Mucosa of stomach (tissue), 1 donor: ENCODE measurements at regions not wholly inside any gene's neighbourhood (a gene's known extent, or its start where the extent isn't known, plus 50 kb on each side); places are given as distances from the start of the nearest gene placed in this dataset.

ENCODE experiments used
- H3K27me3 ChIP-seq: one replicate; pipeline ENCODE4 v1.7.0; 2013; ENCODE audit warnings: mild to moderate bottlenecking, low read length; ENCODE audit not compliant: control insufficient read depth, insufficient read depth
- H3K36me3 ChIP-seq: one replicate; pipeline ENCODE4 v1.7.0; 2013; ENCODE audit warnings: low read length; ENCODE audit not compliant: control insufficient read depth, insufficient read depth
- H3K4me1 ChIP-seq: one replicate; pipeline ENCODE4 v1.7.0; 2013; ENCODE audit warnings: mild to moderate bottlenecking, low read length; ENCODE audit not compliant: control insufficient read depth, insufficient read depth
- H3K4me3 ChIP-seq: one replicate; pipeline ENCODE4 v1.7.0; 2013; ENCODE audit warnings: low read length
- H3K9ac ChIP-seq: one replicate; pipeline ENCODE4 v1.7.0; 2013; ENCODE audit warnings: mild to moderate bottlenecking, low read length, moderate library complexity
- H3K9me3 ChIP-seq: one replicate; pipeline ENCODE4 v1.7.0; 2013; ENCODE audit warnings: mild to moderate bottlenecking, low read length, moderate library complexity; ENCODE audit not compliant: control insufficient read depth
- donor health status: Pancreatic carcinoma.

- no peaks in the 10 kb centered on the region for H3K4me1 ChIP-seq
- no peak overlapping the region for H3K4me3 ChIP-seq
- H3K9me3 ChIP-seq, result no peaks in the 10 kb centered on the region
- no peak overlapping the region for H3K9ac ChIP-seq
- H3K36me3 ChIP-seq, result no peaks in the 10 kb centered on the region
- no peaks in the 10 kb centered on the region for H3K27me3 ChIP-seq
Observed at GRCh38 chr6:147808640-147809039, 300.1 kb downstream of the SAMD5 start.

- no peaks in the 10 kb centered on the region for H3K36me3 ChIP-seq
- no peak overlapping the region for H3K9ac ChIP-seq
Observed at GRCh38 chr6:147811913-147812629, 303.6 kb downstream of the SAMD5 start.

GRCh38 chr6:147817042-147817689 lies 308.7 kb downstream of the SAMD5 start:
- Histone ChIP-seq H3K27me3 (no peaks in the 10 kb centered on the region), H3K9ac (no peak overlapping the region), H3K4me1 (no peaks in the 10 kb centered on the region), H3K9me3 (no peaks in the 10 kb centered on the region), H3K36me3 (no peaks in the 10 kb centered on the region), H3K4me3 (no peak overlapping the region)

More at GRCh38 chr6:147811913-147812629, 303.6 kb downstream of the SAMD5 start:
- no peak overlapping the region for H3K4me3 ChIP-seq
- H3K4me1 ChIP-seq, result no peaks in the 10 kb centered on the region
- no peaks in the 10 kb centered on the region for H3K9me3 ChIP-seq
- no peaks in the 10 kb centered on the region for H3K27me3 ChIP-seq

- no peak overlapping the region for H3K9ac ChIP-seq
- no peaks in the 10 kb centered on the region for H3K27me3 ChIP-seq
- H3K9me3 ChIP-seq, result no peaks in the 10 kb centered on the region
- H3K36me3 ChIP-seq, result no peaks in the 10 kb centered on the region
- no peak overlapping the region for H3K4me3 ChIP-seq
- H3K4me1 ChIP-seq, result no peaks in the 10 kb centered on the region
Observed at GRCh38 chr6:147820520-147820919, 312.0 kb downstream of the SAMD5 start.

GRCh38 chr6:147821295-147821897 lies 312.9 kb downstream of the SAMD5 start:
- Histone ChIP-seq H3K4me3 (no peak overlapping the region), H3K9me3 (no peaks in the 10 kb centered on the region), H3K36me3 (no peaks in the 10 kb centered on the region), H3K9ac (no peak overlapping the region), H3K27me3 (no peaks in the 10 kb centered on the region), H3K4me1 (no peaks in the 10 kb centered on the region)

GRCh38 chr6:147823936-147824335 lies 315.4 kb downstream of the SAMD5 start:
- Histone ChIP-seq H3K4me3 (no peak overlapping the region), H3K4me1 (no peaks in the 10 kb centered on the region), H3K9ac (no peak overlapping the region), H3K9me3 (no peaks in the 10 kb centered on the region), H3K36me3 (no peaks in the 10 kb centered on the region), H3K27me3 (no peaks in the 10 kb centered on the region)

GRCh38 chr6:147825848-147826247 lies 317.4 kb downstream of the SAMD5 start:
- no peaks in the 10 kb centered on the region for H3K9me3 ChIP-seq
- no peak overlapping the region for H3K9ac ChIP-seq
- H3K4me3 ChIP-seq, result no peak overlapping the region
- no peaks in the 10 kb centered on the region for H3K36me3 ChIP-seq
- no peaks in the 10 kb centered on the region for H3K27me3 ChIP-seq
- H3K4me1 ChIP-seq, result no peaks in the 10 kb centered on the region

GRCh38 chr6:147826698-147827097 lies 318.2 kb downstream of the SAMD5 start:
- no peak overlapping the region for H3K9ac ChIP-seq
- no peaks in the 10 kb centered on the region for H3K9me3 ChIP-seq
- H3K4me1 ChIP-seq, result no peaks in the 10 kb centered on the region
- H3K36me3 ChIP-seq, result no peaks in the 10 kb centered on the region
- no peaks in the 10 kb centered on the region for H3K27me3 ChIP-seq
- no peak overlapping the region for H3K4me3 ChIP-seq

GRCh38 chr6:147829418-147829817 lies 320.9 kb downstream of the SAMD5 start:
- Histone ChIP-seq H3K4me3 (no peak overlapping the region), H3K9ac (no peak overlapping the region), H3K9me3 (no peaks in the 10 kb centered on the region), H3K4me1 (no peaks in the 10 kb centered on the region), H3K36me3 (no peaks in the 10 kb centered on the region), H3K27me3 (no peaks in the 10 kb centered on the region)

- H3K9ac ChIP-seq, result no peak overlapping the region
- no peaks in the 10 kb centered on the region for H3K36me3 ChIP-seq
- no peaks in the 10 kb centered on the region for H3K4me1 ChIP-seq
- no peaks in the 10 kb centered on the region for H3K27me3 ChIP-seq
- no peaks in the 10 kb centered on the region for H3K9me3 ChIP-seq
- no peak overlapping the region for H3K4me3 ChIP-seq
Observed at GRCh38 chr6:147829835-147830234, 321.3 kb downstream of the SAMD5 start.

GRCh38 chr6:147831356-147831755 lies 322.9 kb downstream of the SAMD5 start:
- H3K36me3 ChIP-seq, result no peaks in the 10 kb centered on the region
- H3K27me3 ChIP-seq, result no peaks in the 10 kb centered on the region
- no peaks in the 10 kb centered on the region for H3K9me3 ChIP-seq
- H3K4me3 ChIP-seq, result no peak overlapping the region
- no peaks in the 10 kb centered on the region for H3K4me1 ChIP-seq
- no peak overlapping the region for H3K9ac ChIP-seq

GRCh38 chr6:147833607-147834006 lies 325.1 kb downstream of the SAMD5 start:
- no peaks in the 10 kb centered on the region for H3K4me1 ChIP-seq
- H3K27me3 ChIP-seq, result no peaks in the 10 kb centered on the region
- no peaks in the 10 kb centered on the region for H3K36me3 ChIP-seq
- no peak overlapping the region for H3K4me3 ChIP-seq
- no peaks in the 10 kb centered on the region for H3K9me3 ChIP-seq
- no peak overlapping the region for H3K9ac ChIP-seq
